ENCODE measurements at regions not wholly inside any gene's neighbourhood (a gene's known extent, or its start where the extent isn't known, plus 50 kb on each side); places are given as distances from the start of the nearest gene placed in this dataset.

- H4K20me1 ChIP-seq (ENCODE audit: insufficient read depth) = no peaks in the 10 kb centered on the region
- no peak overlapping the region for H3K4me2 ChIP-seq
- CTCF ChIA-PET = no interaction called here
- no peaks in the 10 kb centered on the region for H3K9me3 ChIP-seq
- no peak for DNase-seq
- TF ChIP-seq EP300 (IDR thresholded peaks at IDR 0.05; ENCODE audit: borderline replicate concordance in 1 of 2, low read depth in 1 of 2, low read length in 1 of 2) = no peak
- TF ChIP-seq NFIC (IDR thresholded peaks at IDR 0.05; ENCODE audit: borderline replicate concordance) = no peak
- no peak for TF ChIP-seq NRF1 (IDR thresholded peaks at IDR 0.05; ENCODE audit: low read depth, low read length)
- no peak overlapping the region for H3K27ac ChIP-seq (ENCODE audit: low read depth in 2 of 2, low read length in 1 of 2)
- no peaks in the 10 kb centered on the region for H3K36me3 ChIP-seq (replicated peaks in 1 of 2; ENCODE audit: control insufficient read depth in 1 of 2, insufficient read depth in 2 of 2, low read length in 1 of 2)
- no peak overlapping the region for H2AFZ ChIP-seq (ENCODE audit: low read depth)
- no peaks in the 10 kb centered on the region for H3F3A ChIP-seq (replicated peaks; ENCODE audit: insufficient read depth)
- 10% methylated on average over 3 of the region's 3 CpGs for WGBS (ENCODE audit: low lambda C conversion rate)
- H3K79me2 ChIP-seq (ENCODE audit: insufficient read depth) = no peaks in the 10 kb centered on the region
- POLR2A ChIA-PET = no interaction called here
- H3K9me2 ChIP-seq = no peaks in the 10 kb centered on the region
- H3K9ac ChIP-seq = no peak overlapping the region
- H3K4me1 ChIP-seq (ENCODE audit: control insufficient read depth in 1 of 2, insufficient read depth in 2 of 2, low read depth in 1 of 2, low read length in 1 of 2) = no peaks in the 10 kb centered on the region
- no peak overlapping the region for H3K4me3 ChIP-seq (ENCODE audit: low read depth in 2 of 2, low read length in 1 of 2)
- no peaks in the 10 kb centered on the region for H3K27me3 ChIP-seq (ENCODE audit: insufficient read depth)
These were observed 389.9 kb downstream of the MTRR start for GRCh38 chr5:8258801-8259200.

GRCh38 chr5:8270246-8270645 is 401.3 kb downstream of the MTRR start:
- H3F3A ChIP-seq (replicated peaks; ENCODE audit: insufficient read depth) = no peaks in the 10 kb centered on the region
- no peak overlapping the region for H3K4me3 ChIP-seq (ENCODE audit: low read depth in 2 of 2, low read length in 1 of 2)
- no peaks in the 10 kb centered on the region for H3K9me3 ChIP-seq
- H3K36me3 ChIP-seq (replicated peaks in 1 of 2; ENCODE audit: control insufficient read depth in 1 of 2, insufficient read depth in 2 of 2, low read length in 1 of 2) = no peaks in the 10 kb centered on the region
- no peaks in the 10 kb centered on the region for H4K20me1 ChIP-seq (ENCODE audit: insufficient read depth)
- no peak overlapping the region for H3K4me2 ChIP-seq
- DNase-seq = no peak
- H3K9ac ChIP-seq = no peak overlapping the region
- H3K27me3 ChIP-seq (ENCODE audit: insufficient read depth) = no peaks in the 10 kb centered on the region
- ChIA-PET POLR2A (no interaction called here), CTCF (no interaction called here)
- no peaks in the 10 kb centered on the region for H3K79me2 ChIP-seq (ENCODE audit: insufficient read depth)
- H2AFZ ChIP-seq (ENCODE audit: low read depth) = no peak overlapping the region
- WGBS (ENCODE audit: low lambda C conversion rate) = 0% methylated on average over 2 of the region's 2 CpGs
- no peaks in the 10 kb centered on the region for H3K9me2 ChIP-seq
- TF ChIP-seq USF2 (IDR thresholded peaks at IDR 0.05; ENCODE audit: borderline replicate concordance, low read depth, low read length) (no peak), MXI1 (IDR thresholded peaks at IDR 0.05; ENCODE audit: low read depth, low read length) (no peak), TAF1 (IDR thresholded peaks at IDR 0.05; ENCODE audit: borderline replicate concordance, low read depth, low read length) (no peak), RAD21 (IDR thresholded peaks at IDR 0.05; ENCODE audit: low read length) (no peak), RCOR1 (IDR thresholded peaks at IDR 0.05; ENCODE audit: low read length) (no peak), FOXM1 (IDR thresholded peaks at IDR 0.05; ENCODE audit: low read depth) (no peak), CTCF (IDR thresholded peaks at IDR 0.05) (no peak), RFX5 (IDR thresholded peaks at IDR 0.05; ENCODE audit: low read length) (no peak), IRF3 (IDR thresholded peaks at IDR 0.05; ENCODE audit: low read depth, low read length) (no peak), POLR2AphosphoS5 (IDR thresholded peaks at IDR 0.05; ENCODE audit: low read depth, low read length) (no peak), GATA2 (CRISPR knock-in tag; IDR thresholded peaks at IDR 0.05) (no peak), NRF1 (IDR thresholded peaks at IDR 0.05; ENCODE audit: low read depth, low read length) (no peak), EZH2phosphoT487 (IDR thresholded peaks at IDR 0.05; ENCODE audit: borderline replicate concordance, low read depth) (no peak), FOXJ3 (CRISPR knock-in tag; IDR thresholded peaks at IDR 0.05) (no peak), FOSL2 (IDR thresholded peaks at IDR 0.05; ENCODE audit: borderline replicate concordance, low read depth) (no peak), GABPA (IDR thresholded peaks at IDR 0.05; ENCODE audit: low read depth) (no peak), SIN3A (IDR thresholded peaks at IDR 0.05; ENCODE audit: borderline replicate concordance, low read depth, low read length) (no peak), PBX3 (IDR thresholded peaks at IDR 0.05) (no peak)
- H3K4me1 ChIP-seq (ENCODE audit: control insufficient read depth in 1 of 2, insufficient read depth in 2 of 2, low read depth in 1 of 2, low read length in 1 of 2) = no peaks in the 10 kb centered on the region
- H3K27ac ChIP-seq (ENCODE audit: low read depth in 2 of 2, low read length in 1 of 2) = no peak overlapping the region

Data from SK-N-SH (cell line).